ENCODE measurements at regions not wholly inside any gene's neighbourhood (a gene's known extent, or its start where the extent isn't known, plus 50 kb on each side); places are given as distances from the start of the nearest gene placed in this dataset.
"Not testable (repeated sequence)": the region's sequence is repeated elsewhere in the genome, so short reads cannot be mapped to it uniquely, and the experiment has no call there.

- TF ChIP-seq ZBTB7A (tag by site-specific recombination; IDR thresholded peaks at IDR 0.05; ENCODE audit: low read depth); ZNF501 (tag by site-specific recombination; IDR thresholded peaks at IDR 0.05); ZNF777 (tag by site-specific recombination; IDR thresholded peaks at IDR 0.05; ENCODE audit: borderline replicate concordance); ZNF221 (tag by site-specific recombination; IDR thresholded peaks at IDR 0.05; ENCODE audit: borderline replicate concordance); INSM2 (tag by site-specific recombination; IDR thresholded peaks at IDR 0.05); ZNF76 (tag by site-specific recombination; IDR thresholded peaks at IDR 0.05; ENCODE audit: borderline replicate concordance, low read depth); ZNF324 (tag by site-specific recombination; IDR thresholded peaks at IDR 0.05); ZBTB49 (tag by site-specific recombination; IDR thresholded peaks at IDR 0.05; ENCODE audit: low read depth); YY1 (tag by site-specific recombination; IDR thresholded peaks at IDR 0.05): not testable (repeated sequence)
- TF ChIP-seq, protein P1, sequence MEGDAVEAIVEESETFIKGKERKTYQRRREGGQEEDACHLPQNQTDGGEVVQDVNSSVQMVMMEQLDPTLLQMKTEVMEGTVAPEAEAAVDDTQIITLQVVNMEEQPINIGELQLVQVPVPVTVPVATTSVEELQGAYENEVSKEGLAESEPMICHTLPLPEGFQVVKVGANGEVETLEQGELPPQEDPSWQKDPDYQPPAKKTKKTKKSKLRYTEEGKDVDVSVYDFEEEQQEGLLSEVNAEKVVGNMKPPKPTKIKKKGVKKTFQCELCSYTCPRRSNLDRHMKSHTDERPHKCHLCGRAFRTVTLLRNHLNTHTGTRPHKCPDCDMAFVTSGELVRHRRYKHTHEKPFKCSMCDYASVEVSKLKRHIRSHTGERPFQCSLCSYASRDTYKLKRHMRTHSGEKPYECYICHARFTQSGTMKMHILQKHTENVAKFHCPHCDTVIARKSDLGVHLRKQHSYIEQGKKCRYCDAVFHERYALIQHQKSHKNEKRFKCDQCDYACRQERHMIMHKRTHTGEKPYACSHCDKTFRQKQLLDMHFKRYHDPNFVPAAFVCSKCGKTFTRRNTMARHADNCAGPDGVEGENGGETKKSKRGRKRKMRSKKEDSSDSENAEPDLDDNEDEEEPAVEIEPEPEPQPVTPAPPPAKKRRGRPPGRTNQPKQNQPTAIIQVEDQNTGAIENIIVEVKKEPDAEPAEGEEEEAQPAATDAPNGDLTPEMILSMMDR (tag by site-specific recombination; IDR thresholded peaks at IDR 0.05): not testable (repeated sequence)
These were observed 89.0 kb upstream of the RANBP6 start for GRCh38 chr9:6104406-6104805.
